Activated CD4-positive, alpha-beta T cell treated with anti-CD3 and anti-CD28 coated beads, Interleukin-2, Interleukin-6, amounts not matched to agents 100 ng/mL and 50 ng/mL, durations not matched to agents 16 hours and 8 hours (primary cell): ENCODE measurements at regions not wholly inside any gene's neighbourhood (a gene's known extent, or its start where the extent isn't known, plus 50 kb on each side); places are given as distances from the start of the nearest gene placed in this dataset.
"Not testable (repeated sequence)": the region's sequence is repeated elsewhere in the genome, so short reads cannot be mapped to it uniquely, and the experiment has no call there.

Experiments used
- DNase-seq: peaks from one replicate; pipeline ENCODE4 v3.0.0-alpha.2; 2020

DNA sequence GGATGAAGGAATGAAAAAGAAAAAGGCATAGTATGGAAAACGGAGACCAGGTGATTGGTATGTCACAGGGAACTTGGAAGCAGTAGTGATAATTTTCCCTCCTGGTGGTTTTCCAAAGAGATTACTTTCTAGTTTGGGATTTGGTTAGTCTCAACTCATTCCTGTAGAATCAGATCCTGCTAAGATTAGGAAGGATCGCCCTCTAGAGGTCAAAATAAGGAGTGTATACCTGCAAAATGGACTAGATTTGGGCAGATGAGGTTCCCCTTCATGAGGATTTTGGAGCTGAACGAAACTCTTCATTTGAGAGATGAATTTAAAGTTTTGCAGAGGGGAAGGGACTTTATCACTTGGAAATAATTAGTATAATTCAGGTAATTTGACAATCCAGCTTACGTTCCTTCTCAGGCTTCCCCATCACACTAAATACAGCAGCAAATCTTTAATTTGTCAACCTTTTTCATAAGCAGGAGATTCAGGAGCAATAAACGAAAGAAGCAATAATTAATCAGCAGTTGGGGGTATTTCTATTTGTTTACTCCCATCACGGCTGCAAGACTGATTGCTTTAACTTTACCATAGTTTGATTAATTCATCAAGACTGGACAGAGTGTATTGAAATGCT, 65.2 kb downstream of the CCDC195 start:
- peak; percentile 59 for DNase-seq

DNA sequence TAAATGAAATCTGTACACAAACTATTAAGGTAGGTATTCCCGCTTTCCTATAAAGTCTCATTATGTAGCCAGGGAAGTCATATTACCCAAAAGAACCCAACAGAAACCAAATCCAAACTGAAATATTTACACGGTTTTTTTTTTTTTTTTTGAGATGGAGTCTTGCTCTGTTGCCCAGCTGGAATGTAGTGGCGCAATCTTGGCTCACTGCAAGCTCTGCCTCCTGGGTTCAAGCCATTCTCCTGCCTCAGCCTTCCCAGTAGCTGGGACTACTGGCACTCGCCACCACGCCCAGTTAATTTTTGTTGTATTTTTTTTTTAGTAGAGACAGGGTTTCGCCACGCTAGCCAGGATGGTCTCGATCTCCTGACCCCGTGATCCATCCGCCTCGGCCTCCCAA, 62.5 kb upstream of the CUL3 start:
- not testable (repeated sequence) for DNase-seq

DNA sequence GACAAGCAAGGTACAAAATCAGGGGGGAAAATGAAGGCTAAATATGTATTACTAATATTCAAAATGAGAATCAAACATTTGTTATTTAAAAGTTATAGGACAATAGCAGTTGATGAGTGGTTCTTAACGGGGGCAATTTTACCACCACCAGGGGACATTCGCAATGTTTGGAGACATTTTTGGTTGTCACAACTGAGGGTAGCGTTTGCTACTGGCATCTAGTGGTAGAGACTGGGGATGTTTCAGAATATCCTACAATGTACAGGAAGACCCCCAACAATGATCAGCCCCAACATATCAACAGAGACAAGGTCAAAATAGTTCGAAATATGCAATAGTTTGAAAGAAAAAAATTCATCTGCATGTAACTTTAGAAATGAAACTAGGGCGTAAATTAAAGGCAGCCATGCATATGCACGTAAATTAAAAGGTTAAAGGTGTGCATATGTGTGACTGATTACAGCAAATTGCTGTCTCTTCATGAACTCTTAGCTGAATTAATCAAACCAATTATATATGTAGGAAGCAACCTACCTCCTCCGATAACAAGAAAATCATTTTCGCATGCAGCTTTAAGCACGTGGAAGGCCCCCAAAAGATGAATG, 61.2 kb upstream of the CUL3 start:
- DNase-seq, result peak; percentile 29

DNA sequence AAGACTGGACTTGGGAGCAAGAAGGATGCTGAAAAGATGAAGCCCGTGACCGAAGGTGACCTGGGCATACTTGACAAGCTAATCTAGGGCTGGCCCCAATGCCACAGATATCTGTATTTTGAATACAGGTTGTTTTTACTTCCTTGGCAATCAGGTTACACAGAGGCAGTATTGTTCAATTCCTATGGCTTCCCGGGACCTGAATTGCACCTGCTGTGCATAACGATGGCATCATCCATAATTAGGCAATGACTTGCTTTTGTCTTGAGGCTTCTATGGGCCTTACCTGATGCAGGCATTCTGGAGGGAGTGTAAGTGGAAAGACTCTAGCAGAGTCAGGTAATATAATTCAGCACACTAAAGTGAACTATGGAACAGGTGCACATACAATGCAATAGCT, 60.6 kb upstream of the CUL3 start:
- no peak for DNase-seq

DNA sequence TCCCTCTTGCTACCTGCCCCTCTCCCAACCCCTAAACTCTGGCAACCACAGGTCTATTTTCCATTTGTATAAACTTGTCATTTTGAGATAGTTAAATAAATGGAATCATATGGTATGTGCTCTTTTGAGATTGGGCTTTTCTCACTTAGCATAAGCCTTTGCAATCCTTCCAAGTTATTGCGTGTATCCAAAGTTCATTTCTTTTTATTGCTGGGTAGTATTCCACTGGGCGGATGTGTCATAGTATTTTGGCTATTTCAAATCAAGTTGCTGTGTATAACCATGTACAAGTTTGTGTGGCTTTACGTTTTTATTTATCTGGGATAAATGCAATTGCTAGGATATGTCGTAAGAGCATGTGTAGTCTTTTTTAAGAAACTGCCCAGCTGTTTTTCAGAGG, 55.5 kb upstream of the CUL3 start:
- no peak for DNase-seq

DNA sequence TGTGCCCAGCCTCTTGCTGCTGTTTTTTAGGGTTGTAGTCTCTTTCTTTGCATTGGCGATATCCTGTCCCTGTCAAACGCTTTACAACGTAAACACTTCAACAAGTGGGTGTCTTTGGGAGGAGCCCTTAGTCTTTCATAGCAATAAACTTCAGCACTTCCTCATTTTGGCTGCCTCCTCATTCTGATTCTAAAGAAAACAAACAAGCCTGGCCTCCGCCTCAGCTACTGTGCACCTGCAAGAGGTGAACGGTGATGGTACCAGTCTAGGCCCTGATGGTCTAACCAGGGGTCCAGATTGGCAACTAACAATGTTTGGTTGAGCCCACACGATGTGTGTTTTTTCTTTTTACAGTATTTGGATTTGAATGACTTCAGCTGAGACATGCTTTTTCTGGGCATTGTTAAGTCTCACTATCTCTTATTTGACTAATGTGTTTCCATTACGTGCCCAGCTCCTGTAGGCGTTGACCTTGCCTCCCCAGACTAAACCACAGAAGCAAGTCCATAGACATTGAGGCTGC, 53.2 kb upstream of the CUL3 start:
- no peak for DNase-seq
